Fibroblast of pulmonary artery (primary cell): ENCODE measurements at regions not wholly inside any gene's neighbourhood (a gene's known extent, or its start where the extent isn't known, plus 50 kb on each side); places are given as distances from the start of the nearest gene placed in this dataset.

Experiments
- DNase-seq: peaks from one replicate; pipeline ENCODE4 v3.0.0-alpha.2; 2010; ENCODE audit warnings: low read depth
- H3K4me3 ChIP-seq: replicated peaks from 2 replicates; pipeline ENCODE4 v1.5.1; 2011; ENCODE audit warnings: low read depth, mild to moderate bottlenecking, control low read depth, low read length, moderate library complexity
- TF ChIP-seq, protein P1 (sequence below): IDR thresholded peaks from 2 replicates; pipeline ENCODE4 v1.5.1; 2011; ENCODE audit warnings: mild to moderate bottlenecking, control low read depth, low read length, inconsistent platforms; ENCODE audit errors: missing control alignments

- H3K4me3 ChIP-seq, result no peak overlapping the region
- peak; percentile 63 for DNase-seq
- TF ChIP-seq, protein P1, sequence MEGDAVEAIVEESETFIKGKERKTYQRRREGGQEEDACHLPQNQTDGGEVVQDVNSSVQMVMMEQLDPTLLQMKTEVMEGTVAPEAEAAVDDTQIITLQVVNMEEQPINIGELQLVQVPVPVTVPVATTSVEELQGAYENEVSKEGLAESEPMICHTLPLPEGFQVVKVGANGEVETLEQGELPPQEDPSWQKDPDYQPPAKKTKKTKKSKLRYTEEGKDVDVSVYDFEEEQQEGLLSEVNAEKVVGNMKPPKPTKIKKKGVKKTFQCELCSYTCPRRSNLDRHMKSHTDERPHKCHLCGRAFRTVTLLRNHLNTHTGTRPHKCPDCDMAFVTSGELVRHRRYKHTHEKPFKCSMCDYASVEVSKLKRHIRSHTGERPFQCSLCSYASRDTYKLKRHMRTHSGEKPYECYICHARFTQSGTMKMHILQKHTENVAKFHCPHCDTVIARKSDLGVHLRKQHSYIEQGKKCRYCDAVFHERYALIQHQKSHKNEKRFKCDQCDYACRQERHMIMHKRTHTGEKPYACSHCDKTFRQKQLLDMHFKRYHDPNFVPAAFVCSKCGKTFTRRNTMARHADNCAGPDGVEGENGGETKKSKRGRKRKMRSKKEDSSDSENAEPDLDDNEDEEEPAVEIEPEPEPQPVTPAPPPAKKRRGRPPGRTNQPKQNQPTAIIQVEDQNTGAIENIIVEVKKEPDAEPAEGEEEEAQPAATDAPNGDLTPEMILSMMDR, result peak; percentile 71
These were observed 125.2 kb upstream of the RALGAPA2 start for GRCh38 chr20:20837574-20838021.

- TF ChIP-seq, protein P1, result no peak
- DNase-seq, result no peak
- H3K4me3 ChIP-seq, result no peak overlapping the region
These were observed 124.4 kb upstream of the RALGAPA2 start for GRCh38 chr20:20836836-20837235.

GRCh38 chr20:20835897-20836296 lies 123.5 kb upstream of the RALGAPA2 start:
- no peak overlapping the region for H3K4me3 ChIP-seq
- TF ChIP-seq, protein P1, result no peak
- no peak for DNase-seq

GRCh38 chr20:20834008-20834407 lies 121.6 kb upstream of the RALGAPA2 start:
- DNase-seq, result no peak
- TF ChIP-seq, protein P1, result no peak
- H3K4me3 ChIP-seq, result no peak overlapping the region

- TF ChIP-seq, protein P1, result no peak
- no peak overlapping the region for H3K4me3 ChIP-seq
- no peak for DNase-seq
These were observed 120.3 kb upstream of the RALGAPA2 start for GRCh38 chr20:20832715-20833114.

DNA sequence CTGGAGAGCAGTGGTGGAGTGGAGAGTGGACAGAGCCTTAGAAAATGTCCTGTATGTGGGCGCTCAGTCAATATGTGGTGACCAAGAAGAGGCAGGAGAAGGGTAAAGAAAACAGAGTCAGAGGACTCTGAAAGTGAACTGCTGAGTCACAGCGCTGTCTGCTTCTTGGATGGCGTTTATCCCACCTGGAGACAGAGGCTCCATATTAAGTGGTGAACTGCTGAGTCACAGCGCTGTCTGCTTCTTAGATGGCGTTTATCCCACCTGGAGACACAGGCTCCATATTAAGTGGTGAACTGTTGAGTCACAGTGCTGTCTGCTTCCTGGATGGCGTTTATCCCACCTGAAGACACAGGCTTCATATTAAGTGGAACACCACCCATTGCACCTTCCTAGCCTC lies 119.3 kb upstream of the RALGAPA2 start:
- TF ChIP-seq, protein P1, result no peak
- no peak for DNase-seq

GRCh38 chr20:20829681-20830080 lies 117.2 kb upstream of the RALGAPA2 start:
- no peak overlapping the region for H3K4me3 ChIP-seq
- DNase-seq, result no peak
- TF ChIP-seq, protein P1, result no peak

More for the DNA sequence above, 119.3 kb upstream of the RALGAPA2 start:
- no peak overlapping the region for H3K4me3 ChIP-seq
